GM18858 (cell line): ENCODE measurements at regions not wholly inside any gene's neighbourhood (a gene's known extent, or its start where the extent isn't known, plus 50 kb on each side); places are given as distances from the start of the nearest gene placed in this dataset.

Experiments
- ATAC-seq: cut with Tn5 transposase; IDR thresholded peaks from one replicate; pipeline ENCODE4 v1.9.1; 2021; ENCODE audit not compliant: unreplicated experiment

DNA sequence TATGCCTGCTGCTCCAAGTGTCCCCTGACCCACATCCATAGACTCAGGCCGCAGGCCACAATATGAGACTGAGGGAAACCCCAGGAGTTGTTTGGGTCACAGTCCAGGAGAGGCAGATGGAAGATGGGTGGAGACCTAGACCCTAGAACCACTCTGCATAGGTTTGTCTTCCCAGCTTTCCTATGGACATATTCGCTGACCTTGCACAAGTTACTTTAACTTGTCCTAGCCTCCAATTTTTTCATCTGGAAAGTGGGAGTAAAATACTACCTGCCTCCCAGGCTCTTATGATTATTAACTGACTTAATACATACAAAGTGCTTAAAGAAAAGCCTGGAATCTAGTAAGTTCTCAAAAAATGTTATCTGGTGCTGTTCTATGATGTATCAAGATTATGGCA lies 157.1 kb upstream of the IFNG-AS1 start:
- ATAC-seq, result no peak

GRCh38 chr12:67833602-67834001 lies 155.6 kb upstream of the IFNG-AS1 start:
- no peak for ATAC-seq

DNA sequence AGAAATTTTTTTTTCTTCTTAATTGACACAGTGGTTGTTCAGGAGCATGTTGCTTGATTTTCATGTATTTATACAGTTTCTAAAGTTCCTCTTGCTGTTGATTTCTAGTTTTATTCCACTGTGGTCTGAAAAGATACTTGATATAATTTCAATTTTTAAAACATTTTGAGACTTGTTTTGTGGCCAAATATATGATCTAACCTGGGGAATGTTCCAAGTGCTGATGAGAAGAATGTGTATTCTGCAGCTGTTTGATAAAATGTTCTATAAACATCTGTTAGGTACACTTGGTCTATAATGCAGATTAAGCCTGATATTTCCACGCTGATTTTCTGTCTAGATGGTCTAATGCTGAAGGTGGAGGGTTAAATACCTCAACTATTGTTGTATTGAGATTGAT lies 151.4 kb upstream of the IFNG-AS1 start:
- ATAC-seq, result no peak

DNA sequence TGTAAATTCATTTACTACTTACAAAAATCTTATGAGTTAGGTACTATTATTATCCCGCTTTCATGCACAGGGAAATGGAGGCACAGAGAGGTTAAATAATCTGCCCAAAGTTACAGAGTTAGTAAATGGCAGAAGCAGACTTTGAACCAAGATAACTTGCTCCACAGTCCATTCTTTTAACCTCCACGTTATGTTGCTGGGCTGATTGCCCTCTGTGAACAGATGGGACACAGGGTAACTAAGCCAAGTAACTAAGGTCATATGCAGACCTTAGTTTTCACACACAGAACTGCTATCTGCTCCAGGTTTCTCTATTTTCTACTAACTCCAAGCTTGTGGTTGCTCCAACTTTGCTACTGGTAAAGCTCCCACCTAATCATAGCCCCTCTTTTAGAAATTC lies 147.1 kb upstream of the IFNG-AS1 start:
- no peak for ATAC-seq

GRCh38 chr12:67843257-67843656 lies 146.0 kb upstream of the IFNG-AS1 start:
- no peak for ATAC-seq

- no peak for ATAC-seq
Observed at GRCh38 chr12:67852701-67853100, 136.5 kb upstream of the IFNG-AS1 start.

- no peak for ATAC-seq
Observed at GRCh38 chr12:67853204-67853603, 136.0 kb upstream of the IFNG-AS1 start.

DNA sequence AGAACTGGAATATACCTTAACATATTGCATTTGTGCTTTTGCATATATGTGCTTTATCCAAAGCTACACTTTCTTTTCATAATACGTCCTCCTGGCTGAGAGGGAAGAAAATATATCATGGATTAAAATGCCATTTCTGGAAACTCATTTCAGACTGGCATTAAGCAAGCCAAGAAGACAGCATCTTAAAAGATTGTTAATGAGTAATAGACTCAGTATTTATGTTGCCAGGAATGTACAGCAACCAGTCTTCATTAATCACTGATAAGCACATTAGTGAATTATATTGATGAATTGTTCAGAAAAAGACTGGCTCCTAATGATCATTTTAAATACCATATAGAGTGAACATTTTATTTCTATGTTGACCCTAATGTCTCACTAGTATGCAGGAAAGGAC lies 134.9 kb upstream of the IFNG-AS1 start:
- ATAC-seq, result no peak

- ATAC-seq, result no peak
Observed at GRCh38 chr12:67855103-67855502, 134.1 kb upstream of the IFNG-AS1 start.

GRCh38 chr12:67871231-67871630 lies 118.0 kb upstream of the IFNG-AS1 start:
- no peak for ATAC-seq

GRCh38 chr12:67873355-67873754 lies 115.9 kb upstream of the IFNG-AS1 start:
- ATAC-seq, result no peak

- ATAC-seq, result no peak
Observed at GRCh38 chr12:67876305-67876915, 112.8 kb upstream of the IFNG-AS1 start.

DNA sequence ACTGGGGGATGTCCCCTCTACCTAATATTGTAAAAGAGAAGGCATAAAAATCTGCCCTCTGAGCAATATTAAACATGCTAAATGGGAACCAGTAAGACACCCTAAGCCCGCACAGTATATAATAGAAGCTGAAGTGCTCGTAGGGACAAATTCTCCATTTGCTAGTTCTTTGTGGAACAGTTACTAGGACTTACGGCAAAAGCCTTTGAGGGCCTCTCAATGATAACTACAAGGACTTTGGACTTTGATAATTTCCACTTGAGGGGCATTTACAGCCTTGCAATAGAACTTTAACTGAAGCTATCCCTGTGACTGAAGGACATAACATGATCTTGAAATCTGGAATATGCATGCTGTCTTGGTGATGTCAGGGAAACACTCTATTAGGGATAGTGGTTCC lies 111.5 kb upstream of the IFNG-AS1 start:
- ATAC-seq, result no peak

GRCh38 chr12:67879937-67880336 lies 109.3 kb upstream of the IFNG-AS1 start:
- ATAC-seq, result no peak

DNA sequence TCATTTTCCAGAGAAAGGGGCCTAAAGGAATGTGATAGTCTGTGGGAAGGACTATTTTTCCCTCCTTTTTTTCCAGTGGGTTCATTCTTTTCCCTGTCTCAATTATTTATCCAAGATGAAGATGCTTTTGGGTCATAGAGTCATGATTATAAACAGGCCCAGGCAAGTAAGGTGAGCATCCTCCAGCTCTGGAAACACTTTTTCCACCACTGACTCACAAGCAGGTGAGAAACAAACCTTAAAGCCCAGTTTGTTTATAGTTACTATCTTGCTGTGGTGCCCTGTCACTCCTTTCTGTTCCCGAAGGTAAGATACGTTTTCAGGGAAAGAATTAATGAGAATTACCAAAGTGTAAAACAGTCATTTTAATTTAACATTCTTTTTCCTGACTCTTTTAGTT lies 107.7 kb upstream of the IFNG-AS1 start:
- no peak for ATAC-seq

DNA sequence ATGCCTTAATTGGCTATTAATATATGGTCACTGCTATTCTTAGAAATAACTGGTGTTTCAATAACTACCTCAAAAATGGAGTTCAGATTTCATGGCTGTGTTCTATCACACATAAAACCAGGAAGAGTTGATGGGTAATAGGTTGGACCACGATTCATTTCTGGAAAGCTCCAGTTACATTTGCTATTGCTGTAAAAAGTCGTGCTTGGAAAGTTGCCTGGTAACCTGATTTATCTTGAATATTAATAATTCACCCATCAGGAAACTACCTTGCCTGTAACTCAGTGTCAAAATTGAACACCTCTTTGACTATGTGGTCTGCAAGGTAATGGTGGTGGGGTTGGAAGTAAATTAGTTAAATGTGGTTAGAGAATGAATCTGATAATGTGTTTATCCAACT lies 104.7 kb upstream of the IFNG-AS1 start:
- no peak for ATAC-seq

DNA sequence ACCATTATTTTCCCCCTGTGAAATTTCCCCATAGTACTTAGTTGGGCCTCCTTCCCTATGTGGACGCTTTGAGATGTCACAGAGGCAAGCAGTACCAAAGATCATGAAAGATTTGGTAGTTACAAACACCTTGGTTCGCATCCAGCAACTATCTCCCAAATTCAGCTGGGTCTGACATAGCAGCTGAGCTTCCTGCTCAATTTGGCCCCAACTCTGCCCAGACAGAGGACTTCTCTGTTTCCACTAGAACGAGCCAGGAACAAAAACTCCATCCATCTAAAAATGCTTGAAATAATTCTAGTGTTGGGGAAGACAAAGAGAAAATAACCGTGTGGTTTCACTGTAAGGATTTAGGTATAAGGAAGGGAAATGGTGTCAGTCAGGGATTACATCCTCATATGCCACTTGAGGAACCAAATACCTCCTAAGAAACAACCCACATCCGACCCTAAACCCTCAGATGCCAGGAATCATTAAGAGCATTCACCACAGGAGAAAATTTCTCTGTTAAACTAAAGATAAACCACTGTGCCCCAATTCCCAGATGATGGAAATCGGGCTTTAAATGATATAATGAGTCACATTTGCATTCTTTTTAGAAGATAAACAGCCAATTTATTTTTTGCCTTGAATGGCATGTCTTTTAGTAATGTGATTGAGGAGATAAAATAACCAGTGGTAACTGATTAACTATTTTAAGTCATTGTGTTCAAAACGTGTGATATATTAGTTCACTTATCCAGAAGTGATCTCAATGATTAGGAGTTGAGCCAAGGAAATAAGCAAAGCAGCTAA lies 103.7 kb upstream of the IFNG-AS1 start:
- no peak for ATAC-seq

DNA sequence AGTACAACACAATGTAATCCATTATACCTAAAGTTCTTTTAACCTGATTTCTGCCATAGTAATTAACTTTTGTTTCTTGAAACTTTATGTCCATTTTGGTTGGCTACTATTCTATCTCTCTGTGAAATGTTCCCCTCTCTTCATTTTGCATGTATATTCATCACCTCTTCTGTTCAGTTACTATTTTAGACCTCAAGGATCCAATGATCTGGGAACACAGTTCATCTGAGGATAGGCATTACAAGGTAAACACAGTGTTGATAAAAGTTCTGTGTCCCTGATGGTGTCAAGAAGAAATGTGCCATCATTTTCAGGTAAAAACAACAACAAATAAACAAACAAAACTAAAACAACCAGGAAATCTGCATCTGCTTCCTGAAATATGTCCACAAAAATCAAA lies 102.2 kb upstream of the IFNG-AS1 start:
- no peak for ATAC-seq

DNA sequence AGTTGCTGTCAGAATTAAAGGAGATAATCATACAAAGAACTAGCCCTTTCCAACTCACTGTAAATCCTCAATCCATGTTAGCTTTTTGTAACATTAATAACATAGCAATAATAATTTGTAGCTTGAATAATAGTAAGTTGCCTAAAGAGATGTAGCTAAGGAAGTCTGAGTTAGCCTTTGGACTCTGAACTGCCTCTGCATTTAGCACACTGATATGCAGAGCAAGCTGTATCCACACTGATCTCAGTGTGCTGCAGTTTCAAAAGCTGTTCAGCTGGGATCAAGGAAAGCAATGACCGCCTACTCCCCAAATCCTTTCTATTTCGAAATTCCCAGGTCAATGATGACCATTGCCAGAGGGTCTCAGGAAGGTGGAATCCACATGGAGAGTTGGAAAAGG lies 99.3 kb upstream of the IFNG-AS1 start:
- no peak for ATAC-seq

DNA sequence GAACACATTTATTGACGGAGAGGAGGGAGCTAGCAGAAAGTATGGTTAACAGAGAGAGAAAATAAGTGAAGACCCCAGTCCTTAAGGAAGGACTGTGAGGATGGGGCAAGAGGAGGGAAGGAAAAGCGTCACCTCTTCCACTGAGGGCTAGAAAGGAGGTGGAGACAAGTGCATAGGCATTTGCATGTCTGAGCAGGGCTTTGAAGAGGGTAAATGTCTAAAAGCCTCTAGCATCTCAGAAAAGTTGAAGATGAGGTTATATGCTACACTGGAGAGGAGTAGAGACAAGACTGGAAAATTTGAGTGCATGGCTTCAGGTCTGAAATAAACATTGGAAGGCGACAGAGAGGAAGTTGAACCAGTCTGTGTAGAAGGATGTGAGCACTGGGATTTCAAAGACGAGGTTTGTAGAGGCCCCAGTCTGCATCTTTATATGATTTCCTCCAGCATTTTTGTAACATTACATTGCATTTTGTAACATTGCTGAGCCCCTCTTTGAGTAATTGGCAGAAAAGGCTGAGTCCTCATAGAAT lies 98.5 kb upstream of the IFNG-AS1 start:
- ATAC-seq, result no peak

GRCh38 chr12:67891596-67891995 lies 97.7 kb upstream of the IFNG-AS1 start:
- no peak for ATAC-seq

GRCh38 chr12:67892259-67893021 lies 96.8 kb upstream of the IFNG-AS1 start:
- ATAC-seq, result no peak
